ENCODE measurements at regions not wholly inside any gene's neighbourhood (a gene's known extent, or its start where the extent isn't known, plus 50 kb on each side); places are given as distances from the start of the nearest gene placed in this dataset.
A peak's percentile ranks its signal among the peaks of the same experiment; 100 is the strongest.

GRCh38 chr15:39453620-39454019 is 127.3 kb upstream of the THBS1 start:
- no TSS peak for BruUV-seq (replicated peaks)
- H3K79me2 ChIP-seq (ENCODE audit: insufficient read depth, low read length), result no peaks in the 10 kb centered on the region
- no peaks in the 10 kb centered on the region for H3K36me3 ChIP-seq (replicated peaks in 1 of 2; ENCODE audit: control insufficient read depth in 1 of 2, insufficient read depth in 2 of 2, low read length in 2 of 2)
- H3K27me3 ChIP-seq (ENCODE audit: control insufficient read depth in 1 of 2, insufficient read depth in 2 of 2, low read length in 2 of 2), result no peaks in the 10 kb centered on the region
- H3K9ac ChIP-seq (ENCODE audit: insufficient read depth, low read depth, low read length), result no peak overlapping the region
- peaks cover 52% of the 10 kb centered on the region for H3K4me1 ChIP-seq (ENCODE audit: insufficient read depth, low read length)
- no peak for FAIRE-seq
- H3K27ac ChIP-seq (ENCODE audit: extremely low read length, insufficient read depth, low read length), result no peak overlapping the region
- ChIA-PET CTCF (ENCODE audit: low intra/inter-chr PET ratio, low total read pairs) (no interaction called here), POLR2A (no interaction called here)
- TF ChIP-seq NR2F6 (IDR thresholded peaks at IDR 0.05) (no peak), NR2F6 (CRISPR knock-in tag; IDR thresholded peaks at IDR 0.05) (no peak), MAFF (IDR thresholded peaks at IDR 0.05; ENCODE audit: low read depth, low read length) (peak; percentile 97), MAFK (conservative IDR thresholded peaks at IDR 0.05 in 1 of 2, IDR thresholded peaks at IDR 0.05 in 1 of 2; ENCODE audit: low read length in 2 of 2) (peak; percentile 95 to 97)
- WGBS (ENCODE audit: low lambda C conversion rate), result 83% methylated on average over 4 of the region's 4 CpGs
- H3K4me3 ChIP-seq (replicated peaks in 1 of 3; ENCODE audit: insufficient read depth in 1 of 3, low read depth in 2 of 3, low read length in 3 of 3), result no peak overlapping the region
- H3K4me2 ChIP-seq (ENCODE audit: low read depth, low read length), result no peak overlapping the region
- no peaks in the 10 kb centered on the region for H4K20me1 ChIP-seq (ENCODE audit: insufficient read depth, low read length)
- H2AFZ ChIP-seq (ENCODE audit: low read length), result no peak overlapping the region
- intact Hi-C loops (cut with micrococcal nuclease; ENCODE audit: unreplicated experiment), result loop anchor here (5.0 kb wide), 1 partner anchor 326 kb away; no protein-coding TSS in a partner anchor
- H3K9me3 ChIP-seq (ENCODE audit: low read length), result peaks cover 6% of the 10 kb centered on the region; the same call in 1 of the 2 replicates
- in situ Hi-C loops (cut with HindIII; ENCODE audit: extremely low pct_ligation_motif_present, low pct_unique_long_range_greater_than_20kb), result no loop called here
- ATAC-seq, result no peak
- DNase-seq (ENCODE audit: low spot score), result no peak

- H4K20me1 ChIP-seq (ENCODE audit: insufficient read depth, low read length), result no peaks in the 10 kb centered on the region
- no peaks in the 10 kb centered on the region for H3K27me3 ChIP-seq (ENCODE audit: control insufficient read depth in 1 of 2, insufficient read depth in 2 of 2, low read length in 2 of 2)
- in situ Hi-C loops (cut with HindIII; ENCODE audit: extremely low pct_ligation_motif_present, low pct_unique_long_range_greater_than_20kb) (no loop called here), intact Hi-C loops (cut with micrococcal nuclease; ENCODE audit: unreplicated experiment) (loop anchor here (5.0 kb wide), 1 partner anchor 327 kb away; no protein-coding TSS in a partner anchor)
- H3K79me2 ChIP-seq (ENCODE audit: insufficient read depth, low read length), result no peaks in the 10 kb centered on the region
- no peak for TF ChIP-seq RFXAP (CRISPR knock-in tag; IDR thresholded peaks at IDR 0.05; ENCODE audit: borderline replicate concordance)
- TF ChIP-seq CEBPB (IDR thresholded peaks at IDR 0.05; ENCODE audit: borderline replicate concordance, low read depth, low read length), result peak; percentile 74
- no peak for TF ChIP-seq ZNF547 (CRISPR knock-in tag; IDR thresholded peaks at IDR 0.05)
- TF ChIP-seq ZNF12 (CRISPR knock-in tag; IDR thresholded peaks at IDR 0.05), result peak; percentile 79
- TF ChIP-seq EP300 (IDR thresholded peaks at IDR 0.05; ENCODE audit: low read depth in 2 of 2, low read length in 2 of 2), result 0 out of 4 replicates have a peak, but pooled peaks of 1 of the 2 experiments have one; percentile 25
- TF ChIP-seq EP300 (CRISPR knock-in tag; IDR thresholded peaks at IDR 0.05; ENCODE audit: borderline replicate concordance), result no peak
- TF ChIP-seq REXO4 (CRISPR knock-in tag; IDR thresholded peaks at IDR 0.05; ENCODE audit: borderline replicate concordance), result no peak
- WGBS (ENCODE audit: low lambda C conversion rate), result 78% methylated on average over 5 of the region's 5 CpGs
- H3K9ac ChIP-seq (ENCODE audit: insufficient read depth, low read depth, low read length), result no peak overlapping the region
- peak; percentile 43 for DNase-seq (ENCODE audit: low spot score)
- peak overlapping the region; percentile 52; the same call in 1 of the 2 replicates for H3K4me2 ChIP-seq (ENCODE audit: low read depth, low read length)
- no peak for ATAC-seq
- ChIA-PET POLR2A (no interaction called here), CTCF (ENCODE audit: low intra/inter-chr PET ratio, low total read pairs) (no interaction called here)
- H3K9me3 ChIP-seq (ENCODE audit: low read length), result peaks cover 6% of the 10 kb centered on the region; the same call in 1 of the 2 replicates
- peak overlapping the region; percentile 58 for H3K27ac ChIP-seq (ENCODE audit: extremely low read length, insufficient read depth, low read length)
- no peaks in the 10 kb centered on the region for H3K36me3 ChIP-seq (replicated peaks in 1 of 2; ENCODE audit: control insufficient read depth in 1 of 2, insufficient read depth in 2 of 2, low read length in 2 of 2)
- no peak overlapping the region for H2AFZ ChIP-seq (ENCODE audit: low read length)
- BruUV-seq (replicated peaks), result no TSS peak
- FAIRE-seq, result no peak
- H3K4me1 ChIP-seq (ENCODE audit: insufficient read depth, low read length), result peaks cover 44% of the 10 kb centered on the region
- no peak overlapping the region for H3K4me3 ChIP-seq (replicated peaks in 1 of 3; ENCODE audit: insufficient read depth in 1 of 3, low read depth in 2 of 3, low read length in 3 of 3)
Measured at GRCh38 chr15:39454189-39454986, 126.5 kb upstream of the THBS1 start.
